Testis (tissue), 2 donors: ENCODE measurements at regions not wholly inside any gene's neighbourhood (a gene's known extent, or its start where the extent isn't known, plus 50 kb on each side); places are given as distances from the start of the nearest gene placed in this dataset.

Experiments
- POLR2A ChIP-seq: fragments of 450-650 bp; IDR thresholded peaks from one replicate; pipeline ENCODE4 v1.6.1; 2017; ENCODE audit warnings: antibody characterized with exemption, mild to moderate bottlenecking, moderate library complexity
- TF ChIP-seq, protein P1 (sequence below), 3 experiments: fragments of 450-650 bp in 2 of 3; fragments of 200-600 bp in 1 of 3; sonication (generic) in 1 of 3; IDR thresholded peaks; one replicate each; pipeline ENCODE4 v1.5.1; 2016 to 2019; ENCODE audit warnings: antibody characterized with exemption in 3 of 3, mild to moderate bottlenecking in 2 of 3, moderate library complexity in 1 of 3

DNA sequence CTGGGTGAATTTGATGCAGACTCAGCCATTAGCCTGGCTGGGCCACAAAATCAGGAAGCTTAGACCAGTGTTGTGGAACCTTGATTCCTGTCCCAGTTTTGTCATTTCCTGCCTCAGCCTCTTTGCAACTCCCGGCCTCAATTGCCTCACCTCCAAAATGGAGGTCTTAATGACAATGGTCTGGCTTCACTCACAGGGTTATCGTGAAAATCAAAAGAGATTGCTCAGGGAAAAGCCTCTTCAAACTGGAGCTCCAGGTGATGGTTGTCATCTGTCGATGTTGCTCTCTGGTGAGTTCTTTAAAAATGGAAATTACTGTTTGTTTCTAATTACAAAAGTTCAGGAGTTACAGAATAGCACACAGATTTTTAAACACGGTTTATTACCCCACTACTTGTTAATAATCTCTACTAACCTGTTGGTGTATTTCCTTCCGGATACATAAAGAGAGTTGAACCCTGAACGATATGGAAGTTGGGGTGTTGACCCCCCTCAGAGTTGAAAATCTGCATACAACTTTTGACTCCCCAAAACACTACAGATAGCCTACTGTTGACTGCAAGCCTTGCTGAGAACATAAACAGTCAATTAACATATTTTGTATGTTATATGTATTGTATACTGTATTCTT is 109.9 kb upstream of the CPEB4 start:
- no peak for TF ChIP-seq POLR2A
- TF ChIP-seq, protein P1, sequence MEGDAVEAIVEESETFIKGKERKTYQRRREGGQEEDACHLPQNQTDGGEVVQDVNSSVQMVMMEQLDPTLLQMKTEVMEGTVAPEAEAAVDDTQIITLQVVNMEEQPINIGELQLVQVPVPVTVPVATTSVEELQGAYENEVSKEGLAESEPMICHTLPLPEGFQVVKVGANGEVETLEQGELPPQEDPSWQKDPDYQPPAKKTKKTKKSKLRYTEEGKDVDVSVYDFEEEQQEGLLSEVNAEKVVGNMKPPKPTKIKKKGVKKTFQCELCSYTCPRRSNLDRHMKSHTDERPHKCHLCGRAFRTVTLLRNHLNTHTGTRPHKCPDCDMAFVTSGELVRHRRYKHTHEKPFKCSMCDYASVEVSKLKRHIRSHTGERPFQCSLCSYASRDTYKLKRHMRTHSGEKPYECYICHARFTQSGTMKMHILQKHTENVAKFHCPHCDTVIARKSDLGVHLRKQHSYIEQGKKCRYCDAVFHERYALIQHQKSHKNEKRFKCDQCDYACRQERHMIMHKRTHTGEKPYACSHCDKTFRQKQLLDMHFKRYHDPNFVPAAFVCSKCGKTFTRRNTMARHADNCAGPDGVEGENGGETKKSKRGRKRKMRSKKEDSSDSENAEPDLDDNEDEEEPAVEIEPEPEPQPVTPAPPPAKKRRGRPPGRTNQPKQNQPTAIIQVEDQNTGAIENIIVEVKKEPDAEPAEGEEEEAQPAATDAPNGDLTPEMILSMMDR (IDR thresholded peaks at IDR 0.05): no peak
